Muscle of arm (tissue), 1 donor: ENCODE measurements at regions not wholly inside any gene's neighbourhood (a gene's known extent, or its start where the extent isn't known, plus 50 kb on each side); places are given as distances from the start of the nearest gene placed in this dataset.

Source experiments
- DNase-seq: peaks from one replicate; pipeline ENCODE4 v3.0.0-alpha.2; 2013

DNA sequence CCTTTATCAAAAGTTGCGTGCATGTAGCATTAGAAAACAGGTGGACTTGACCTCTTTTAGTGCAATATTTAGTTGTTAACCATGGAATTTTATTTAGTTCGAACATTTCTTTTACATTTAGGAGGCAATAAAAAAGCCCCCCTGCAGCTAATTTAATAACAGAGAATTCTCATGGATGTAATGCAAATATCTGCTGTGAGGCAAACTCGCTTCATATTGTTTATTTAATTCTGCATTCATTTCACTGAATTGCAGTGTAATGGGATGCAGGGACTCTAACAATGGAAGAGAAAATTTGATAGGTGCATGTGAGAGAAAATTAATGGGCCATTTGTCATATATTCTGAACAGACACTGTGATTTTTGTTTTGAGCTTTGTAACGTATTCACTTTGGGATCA, 205.1 kb upstream of the CHD1 start:
- DNase-seq: no peak

DNA sequence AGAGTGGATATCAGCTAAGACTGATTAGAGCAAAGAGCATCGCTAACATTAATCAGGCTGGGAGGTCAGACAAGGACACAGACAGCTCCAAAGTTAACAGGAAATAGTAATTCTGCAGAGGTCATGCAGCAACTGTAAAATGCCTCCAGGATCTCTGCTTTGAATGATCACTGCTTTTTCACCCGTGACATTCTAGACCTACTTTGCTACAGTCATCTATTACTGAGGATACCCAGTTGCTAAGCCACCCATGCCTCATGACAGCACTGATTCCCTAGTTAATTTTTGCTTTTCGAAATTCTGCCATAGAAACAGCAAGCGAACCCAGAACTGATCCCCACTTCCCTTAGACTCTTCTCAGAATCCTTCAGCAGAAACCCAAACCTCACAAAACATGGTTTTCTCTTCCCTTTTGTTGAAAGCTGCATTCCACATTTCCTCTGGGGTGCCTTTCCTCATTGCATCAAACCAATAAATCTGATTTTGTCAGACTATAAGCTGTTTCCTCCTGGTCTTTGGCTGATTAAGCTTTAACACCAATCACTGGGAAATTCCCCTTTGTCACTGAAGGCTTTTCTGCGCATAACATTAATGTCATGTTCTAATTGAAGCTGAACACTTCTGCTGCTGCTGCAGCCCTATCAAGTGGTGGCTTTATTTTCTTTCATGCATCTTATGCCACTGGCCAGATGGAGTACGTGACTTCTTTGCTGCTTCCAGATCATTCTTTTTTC, 201.1 kb upstream of the CHD1 start:
- no peak for DNase-seq

DNA sequence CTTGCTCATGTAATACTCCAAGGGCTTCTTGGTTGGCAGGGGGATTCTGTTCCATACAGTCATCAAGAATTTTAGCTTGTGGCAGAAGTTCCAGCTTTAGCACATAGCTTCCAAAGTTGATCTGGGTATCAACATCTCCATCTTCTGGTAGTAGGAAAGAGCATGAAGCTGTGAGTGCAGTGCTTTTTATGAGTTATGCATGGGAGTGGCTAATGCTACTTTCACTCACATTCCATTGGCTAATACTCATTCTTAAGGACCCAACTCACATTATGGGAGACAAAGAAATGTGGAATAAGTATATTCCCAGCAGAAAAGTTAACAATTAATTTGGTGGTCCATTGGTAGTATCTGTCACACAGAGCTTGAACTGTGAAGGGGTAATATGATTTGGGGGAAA, 194.2 kb upstream of the CHD1 start:
- DNase-seq: no peak

DNA sequence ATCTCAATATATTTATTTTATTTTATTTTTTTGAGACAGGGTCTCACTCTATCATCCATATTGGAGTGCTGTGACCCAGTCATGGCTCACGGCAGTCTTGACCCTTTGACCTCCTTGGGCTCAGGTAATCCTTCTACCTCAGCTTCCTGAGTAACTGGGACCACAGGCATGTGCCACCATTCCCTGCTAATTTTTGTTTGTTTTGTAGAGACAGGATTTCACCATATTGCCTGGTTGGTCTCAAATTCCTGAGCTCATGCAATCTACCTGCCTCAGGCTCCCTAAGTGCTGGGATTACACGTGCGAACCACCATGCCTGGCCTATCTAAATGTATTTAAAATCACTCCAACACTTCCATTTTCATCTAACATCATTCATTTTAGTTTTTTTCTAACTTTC, 190.5 kb upstream of the CHD1 start:
- DNase-seq: no peak

DNA sequence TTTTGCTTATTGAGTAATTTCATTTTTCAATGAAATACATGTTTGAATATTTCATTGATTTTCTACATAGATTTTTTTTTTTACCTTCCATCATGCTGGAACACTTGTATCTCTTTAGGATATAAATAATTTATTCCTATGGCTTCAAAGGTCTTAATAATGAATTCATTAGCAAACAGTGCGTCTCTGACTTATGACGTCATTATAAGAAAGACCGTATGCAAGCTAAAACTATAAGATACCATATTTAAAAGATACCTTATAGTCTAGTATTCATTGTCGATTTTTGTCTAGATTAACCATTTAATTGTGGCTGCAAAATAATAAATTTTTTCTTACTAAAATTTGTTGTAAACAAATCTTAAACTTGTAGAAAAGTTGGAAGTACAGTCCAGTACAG, 187.7 kb upstream of the CHD1 start:
- DNase-seq: no peak

DNA sequence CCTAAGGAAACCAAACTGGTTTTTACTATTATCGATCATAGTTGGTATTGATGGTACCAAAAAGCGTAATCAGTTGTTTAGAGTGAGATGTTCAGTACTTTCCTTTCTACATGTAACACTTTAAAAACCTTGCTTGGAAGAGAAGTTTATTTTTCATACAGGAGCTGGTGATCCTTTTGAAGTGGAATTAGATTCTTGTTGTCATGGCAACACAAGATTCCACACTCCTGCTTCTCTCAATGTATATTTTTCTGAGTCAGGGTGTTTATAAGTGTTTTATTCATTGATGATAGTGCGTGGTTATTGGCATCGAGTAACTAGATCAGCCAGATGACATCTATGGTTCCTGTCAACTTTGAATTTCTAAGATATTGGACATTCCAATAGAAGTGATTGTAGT, 181.1 kb upstream of the CHD1 start:
- DNase-seq: no peak

DNA sequence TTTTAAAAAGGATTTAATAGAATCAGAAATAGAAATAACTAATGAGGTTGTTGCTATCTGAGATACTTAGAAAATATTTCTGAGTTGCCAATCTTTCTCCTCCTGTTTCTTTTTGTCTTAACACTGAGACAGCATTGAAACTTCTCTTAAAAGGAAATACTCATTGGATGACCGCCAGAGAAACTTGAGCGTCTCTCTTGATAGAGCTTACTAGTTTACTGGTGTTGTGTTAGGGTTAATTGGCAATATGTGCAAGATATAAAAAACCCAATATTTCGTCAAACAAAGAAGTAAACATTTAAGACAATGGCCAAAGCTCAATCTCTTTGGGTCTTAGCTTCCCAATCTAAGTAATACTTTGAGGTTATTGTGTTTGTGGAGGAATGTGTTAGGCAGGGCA, 176.4 kb upstream of the CHD1 start:
- DNase-seq: no peak

DNA sequence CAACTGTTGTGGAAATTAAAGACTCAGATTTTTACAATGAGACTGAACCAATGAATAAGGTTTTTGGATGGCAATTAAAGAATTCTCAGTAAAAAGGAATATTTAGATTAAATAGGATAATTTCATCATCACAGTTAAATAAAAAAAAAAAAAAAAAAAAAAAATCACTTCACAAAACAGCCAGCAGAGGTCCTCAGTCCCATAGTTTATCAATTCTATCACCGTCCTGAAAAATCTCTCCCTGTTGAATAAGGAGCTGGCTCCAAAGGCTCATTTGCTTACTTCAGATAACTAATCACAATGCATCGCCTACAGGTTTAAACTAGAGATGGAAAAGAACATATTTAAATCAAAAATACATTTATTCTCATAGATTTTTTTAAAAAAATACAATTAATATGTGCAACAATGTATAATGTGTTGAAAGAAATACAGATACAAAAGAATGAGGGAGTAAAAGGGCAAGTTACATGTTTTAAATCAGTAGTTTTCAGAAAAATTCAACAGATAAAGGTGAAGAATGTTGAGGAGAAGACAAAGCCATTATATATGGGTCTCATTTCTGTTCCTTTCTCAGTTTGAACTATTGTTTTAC, 175.8 kb upstream of the CHD1 start:
- DNase-seq: peak; percentile 17

DNA sequence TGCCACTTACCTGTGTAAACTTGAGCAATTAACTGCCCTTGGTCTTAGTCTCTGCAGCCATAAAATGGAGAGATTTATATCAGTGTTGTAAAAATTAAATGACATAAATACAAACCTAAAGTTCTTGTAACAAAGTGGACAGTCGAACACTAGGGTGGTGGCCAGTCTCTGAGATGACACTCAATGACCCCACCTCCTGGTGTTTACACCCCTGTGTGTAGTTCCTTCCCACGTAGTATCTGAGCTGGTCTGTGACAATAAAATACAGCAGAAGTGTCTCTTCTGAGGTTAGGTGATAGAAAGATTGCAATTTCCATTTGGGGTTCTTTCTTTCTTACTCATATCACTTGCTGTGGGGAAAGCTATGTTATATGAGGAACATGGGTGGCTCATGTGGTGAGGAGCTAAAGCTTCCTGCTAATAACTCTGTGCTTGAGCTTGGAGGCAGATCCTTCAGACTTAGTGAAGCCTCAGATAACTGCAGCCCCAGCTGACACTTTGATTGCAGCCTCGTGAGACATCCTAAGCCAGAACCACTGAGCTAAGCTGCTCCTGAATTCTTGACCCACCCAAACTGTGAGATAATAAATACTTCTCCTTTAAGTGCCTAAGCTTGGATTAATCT, 173.4 kb upstream of the CHD1 start:
- DNase-seq: no peak

DNA sequence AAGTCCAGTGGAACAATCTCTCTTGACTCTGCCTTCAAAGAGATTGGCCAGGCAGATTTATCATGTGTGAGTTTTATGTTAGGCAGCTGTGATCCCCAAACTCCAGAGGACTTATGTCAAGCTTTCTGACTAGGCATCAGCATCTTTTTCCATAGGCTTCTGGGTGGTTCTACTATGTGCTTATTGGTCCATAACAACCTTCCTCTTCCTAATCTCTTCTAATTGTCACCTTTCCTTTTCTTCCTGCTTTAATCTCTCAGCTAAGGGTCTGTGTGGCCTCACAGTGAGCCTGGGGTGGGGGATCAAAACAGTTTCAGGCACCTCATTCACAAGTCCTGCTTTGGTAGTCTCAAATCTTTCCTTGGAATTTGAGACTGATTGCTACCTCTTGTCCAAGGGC, 170.9 kb upstream of the CHD1 start:
- DNase-seq: no peak

DNA sequence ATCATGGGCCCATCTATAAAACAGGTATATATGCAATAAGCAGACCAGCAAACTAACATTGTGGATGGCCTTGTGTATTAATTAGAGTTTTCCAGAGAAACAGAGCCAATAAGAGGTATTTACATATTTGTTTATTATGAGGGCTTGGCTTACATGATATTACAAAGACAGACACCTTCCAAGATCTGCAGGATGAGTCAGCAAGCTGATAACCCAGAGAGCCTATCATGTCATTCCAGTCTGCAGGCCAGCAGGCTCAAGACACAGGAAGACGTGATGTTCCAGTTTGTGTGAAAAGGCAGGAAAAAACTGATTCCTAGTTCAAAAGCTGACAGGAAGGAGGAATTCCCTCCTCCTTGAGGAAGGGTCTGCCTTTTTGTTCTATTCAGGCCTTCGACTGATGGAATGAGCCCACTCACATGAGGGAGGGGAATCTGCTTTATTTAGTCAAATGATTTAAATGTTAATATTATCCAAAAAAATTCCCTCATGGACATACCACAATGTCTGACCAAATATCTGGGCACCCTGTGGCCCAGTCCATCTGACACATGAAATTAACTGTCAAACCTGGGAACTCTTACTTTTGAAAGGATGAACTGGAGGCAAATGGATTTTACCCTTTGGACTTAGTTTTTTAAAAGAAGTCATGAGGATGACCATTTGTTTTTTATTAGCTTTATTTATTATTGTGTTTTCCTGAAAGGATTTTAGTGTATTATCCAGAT, 161.2 kb upstream of the CHD1 start:
- no peak for DNase-seq

DNA sequence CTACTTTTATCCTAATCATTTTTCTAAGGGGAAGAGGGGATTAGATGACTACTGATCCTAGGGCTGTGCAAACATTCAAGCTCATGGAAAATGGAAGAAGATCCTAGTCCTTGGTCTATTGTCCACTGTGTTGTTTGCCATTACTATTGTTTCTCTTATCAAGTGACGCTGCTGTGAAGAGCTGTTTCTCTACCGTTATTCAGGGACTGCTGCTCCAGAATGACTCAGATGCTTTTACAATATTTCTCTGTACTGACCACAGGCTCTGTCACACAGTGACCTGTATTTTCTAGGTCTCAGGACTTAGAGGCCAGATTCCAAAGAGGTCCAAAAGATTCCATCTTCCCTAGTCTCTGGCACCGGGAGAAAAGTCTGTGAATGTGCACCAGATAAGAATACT, 159.5 kb upstream of the CHD1 start:
- no peak for DNase-seq

DNA sequence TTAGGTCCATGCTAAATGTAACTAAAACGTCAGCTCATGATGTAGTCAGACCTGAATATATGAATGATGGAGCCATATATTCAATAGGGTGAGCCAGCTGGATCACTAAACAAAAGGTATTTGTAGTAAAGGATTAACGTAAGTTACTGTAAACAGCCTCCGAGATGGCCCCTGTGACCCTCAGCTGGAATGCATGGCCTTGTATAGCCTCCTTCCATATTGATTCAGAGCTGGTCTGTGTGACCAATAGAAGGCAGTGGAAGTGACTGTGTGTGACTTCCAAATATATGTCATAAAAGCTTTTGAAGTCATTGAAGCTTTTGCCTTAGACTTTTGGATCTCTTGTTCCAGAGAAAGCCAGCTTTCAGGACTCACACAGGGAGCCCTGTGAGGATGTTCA, 154.4 kb upstream of the CHD1 start:
- DNase-seq: no peak

DNA sequence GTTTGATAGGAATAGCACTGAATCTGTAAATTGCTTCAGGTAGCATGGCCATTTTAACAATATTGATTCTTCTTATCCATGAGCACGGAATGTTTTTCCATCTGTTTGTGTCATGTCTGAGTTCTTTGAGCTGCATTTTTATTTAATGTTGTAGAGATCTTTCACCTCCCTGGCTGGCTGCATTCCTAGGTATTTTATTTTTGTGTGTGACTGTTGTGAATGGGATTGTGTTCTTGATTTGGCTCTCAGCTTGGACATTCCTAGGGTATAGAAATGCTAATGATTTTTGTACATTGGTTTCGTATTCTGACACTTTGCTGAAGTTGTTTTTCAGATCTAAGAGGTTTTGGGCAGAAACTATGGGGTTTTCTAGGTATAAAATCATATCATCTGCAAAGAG, 152.9 kb upstream of the CHD1 start:
- DNase-seq: no peak

DNA sequence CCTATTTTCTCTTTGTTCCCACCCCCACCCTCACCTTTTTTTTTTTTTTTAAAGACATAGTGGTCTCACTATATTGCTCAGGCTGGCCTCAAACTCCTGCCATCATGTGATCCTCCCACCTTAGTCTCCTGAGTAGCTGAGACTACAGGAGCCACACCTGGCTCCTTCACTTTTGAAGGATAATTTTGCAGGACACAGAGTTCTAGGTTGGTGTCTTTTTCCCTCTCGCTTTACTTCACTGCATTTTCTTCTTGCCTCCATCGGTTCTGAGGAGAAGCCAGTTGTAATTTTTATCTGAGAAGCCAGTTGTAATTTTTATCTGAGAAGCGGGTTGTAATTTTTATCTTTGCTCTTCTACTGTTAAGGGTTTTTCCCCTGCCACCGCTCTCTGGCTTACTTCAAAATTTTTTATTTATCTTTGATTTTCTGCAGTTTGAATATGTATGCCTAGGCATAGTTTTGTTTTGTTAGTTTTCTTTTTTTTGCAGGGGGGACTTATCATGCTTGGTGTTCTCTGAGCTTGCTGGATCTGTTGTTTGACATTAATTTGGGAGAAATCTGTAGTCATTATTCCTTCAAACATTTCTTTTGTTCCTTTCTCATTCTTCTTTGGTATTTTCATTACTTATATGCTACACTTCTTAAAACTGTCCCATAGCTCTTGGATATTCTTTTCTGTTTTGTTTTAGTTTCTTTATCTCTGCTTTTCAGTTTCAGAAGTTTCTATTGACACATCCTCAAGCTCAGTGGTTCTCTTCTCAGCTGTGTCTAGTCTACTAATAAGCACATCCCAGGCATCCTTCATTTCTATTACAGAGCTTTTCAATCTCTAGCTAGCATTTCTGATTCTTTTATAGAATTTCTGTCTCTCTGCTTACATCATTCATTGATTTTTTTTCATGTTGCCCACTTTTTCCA, 148.2 kb upstream of the CHD1 start:
- DNase-seq: no peak

DNA sequence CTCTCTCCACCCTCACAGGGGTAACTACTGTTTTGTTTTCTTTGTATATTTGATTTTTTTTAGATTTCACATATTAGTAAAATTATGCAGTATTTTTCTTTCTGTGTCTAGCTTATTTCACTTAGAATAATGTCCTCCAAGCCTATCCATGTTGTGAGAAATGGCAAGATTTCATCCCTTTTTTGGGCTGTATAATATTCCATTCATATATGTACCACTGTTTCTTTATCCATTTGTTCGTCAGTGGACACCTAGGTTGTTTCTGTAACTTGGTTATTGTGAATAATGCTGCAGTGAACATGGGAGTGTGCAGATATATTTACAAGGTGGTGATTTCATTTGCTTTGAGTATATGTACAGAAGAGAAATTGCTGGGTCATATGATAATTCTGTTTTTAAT, 144.0 kb upstream of the CHD1 start:
- DNase-seq: no peak

DNA sequence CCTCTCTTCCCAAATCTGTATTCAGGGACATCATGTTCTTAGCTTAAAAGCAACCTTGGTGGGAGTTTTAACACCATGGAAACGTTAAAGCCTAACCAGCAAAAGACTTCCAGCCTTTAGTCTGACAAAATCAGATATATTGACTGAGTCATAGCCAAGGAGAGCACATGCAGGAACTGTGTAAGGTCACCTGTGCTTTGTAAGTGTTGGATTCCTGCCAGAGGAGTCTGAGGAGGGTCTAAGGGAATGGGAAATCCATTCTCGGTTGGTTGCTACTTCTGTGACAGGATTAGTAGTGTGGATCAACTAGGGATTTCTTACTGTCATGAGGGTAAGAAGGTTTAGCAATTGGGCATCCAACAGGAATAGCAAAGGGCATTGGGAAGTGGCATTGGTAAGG, 142.0 kb upstream of the CHD1 start:
- DNase-seq: no peak

DNA sequence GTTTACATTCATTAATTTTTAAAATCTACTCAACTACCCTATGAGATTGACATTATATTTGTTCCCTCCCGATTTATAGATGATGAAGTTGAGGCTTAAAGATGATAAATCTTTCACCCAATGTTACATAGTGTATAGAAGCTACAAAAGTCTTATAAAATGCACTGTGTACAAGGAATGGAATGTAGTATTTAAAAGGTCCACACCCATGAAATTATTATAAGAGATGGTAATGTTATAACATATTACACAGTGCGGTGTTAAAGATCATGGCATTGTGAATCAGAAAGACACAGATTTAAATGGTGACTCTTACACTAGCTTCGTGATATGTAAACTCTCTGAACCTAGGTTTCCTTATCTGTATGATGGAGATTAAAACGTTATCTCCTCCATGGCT, 141.6 kb upstream of the CHD1 start:
- DNase-seq: no peak

DNA sequence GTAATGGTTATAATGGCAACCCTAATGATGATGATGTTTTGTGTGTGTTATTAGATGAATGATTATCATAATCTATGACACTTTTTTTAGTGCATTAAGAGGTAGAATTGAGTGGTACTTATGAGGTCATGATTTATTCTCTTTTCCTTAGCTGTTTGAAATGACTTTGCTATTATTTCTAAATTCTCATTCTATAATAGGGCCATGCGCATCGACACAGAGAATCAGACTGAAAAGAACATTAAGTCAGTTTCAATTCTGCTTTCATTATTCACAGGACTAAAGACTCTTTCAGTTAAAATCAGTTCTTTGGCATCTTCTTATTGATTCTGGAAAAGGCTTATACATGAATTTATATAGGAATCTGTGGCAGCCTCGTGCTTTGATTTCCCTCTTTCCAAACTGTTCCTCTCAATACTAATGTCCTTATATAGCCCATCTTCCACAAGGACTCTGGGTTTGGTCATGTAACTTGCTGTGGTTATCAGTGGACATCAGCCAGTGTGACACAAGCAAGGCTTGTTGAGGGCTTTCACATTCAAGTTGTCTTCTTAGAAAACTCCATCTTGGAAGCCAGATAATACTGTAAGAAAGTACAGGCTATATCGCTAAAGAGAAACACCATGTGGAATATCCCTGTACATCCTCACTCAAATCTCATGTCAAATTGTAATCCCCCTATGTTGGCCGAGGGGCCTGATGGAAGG, 140.3 kb upstream of the CHD1 start:
- no peak for DNase-seq

DNA sequence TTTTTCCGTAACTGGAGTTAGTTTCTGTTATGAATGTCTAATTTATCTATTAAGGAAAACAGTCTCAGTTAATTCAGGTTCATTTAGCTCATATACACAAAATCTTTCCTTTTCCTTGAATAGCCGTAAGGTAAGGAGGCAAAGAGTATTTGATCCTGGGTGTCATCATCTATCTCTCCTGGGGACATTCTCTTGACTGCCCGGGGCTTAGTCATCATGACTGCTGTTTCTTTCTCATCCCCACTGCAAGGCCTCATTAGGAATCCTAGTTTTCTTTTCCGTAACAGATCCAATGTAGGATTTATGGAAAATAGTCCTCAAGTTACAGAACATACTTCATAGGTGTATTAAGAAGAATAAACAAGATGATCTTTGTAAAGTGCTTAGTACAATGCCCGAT, 134.9 kb upstream of the CHD1 start:
- no peak for DNase-seq

DNA sequence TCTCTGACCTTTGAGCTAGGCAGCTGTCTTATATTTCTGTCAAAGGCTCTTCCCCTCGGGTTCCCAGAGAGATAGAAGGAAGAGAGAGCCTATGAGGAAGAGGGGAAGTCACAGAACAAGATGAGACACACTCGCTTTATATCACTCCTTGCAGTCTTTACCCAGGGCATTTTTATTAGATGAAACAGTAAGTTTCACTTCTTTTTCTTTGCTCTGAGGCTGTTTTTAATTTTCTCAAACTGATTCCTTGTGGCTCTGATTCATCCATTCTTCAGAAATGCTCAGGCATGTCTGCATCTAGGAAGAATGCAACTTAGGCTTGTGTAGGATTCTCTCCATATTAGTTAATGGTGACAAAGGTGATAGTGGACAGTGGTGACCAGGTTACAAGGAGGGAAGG, 132.9 kb upstream of the CHD1 start:
- no peak for DNase-seq
